ENCODE measurements at regions not wholly inside any gene's neighbourhood (a gene's known extent, or its start where the extent isn't known, plus 50 kb on each side); places are given as distances from the start of the nearest gene placed in this dataset.

DNA sequence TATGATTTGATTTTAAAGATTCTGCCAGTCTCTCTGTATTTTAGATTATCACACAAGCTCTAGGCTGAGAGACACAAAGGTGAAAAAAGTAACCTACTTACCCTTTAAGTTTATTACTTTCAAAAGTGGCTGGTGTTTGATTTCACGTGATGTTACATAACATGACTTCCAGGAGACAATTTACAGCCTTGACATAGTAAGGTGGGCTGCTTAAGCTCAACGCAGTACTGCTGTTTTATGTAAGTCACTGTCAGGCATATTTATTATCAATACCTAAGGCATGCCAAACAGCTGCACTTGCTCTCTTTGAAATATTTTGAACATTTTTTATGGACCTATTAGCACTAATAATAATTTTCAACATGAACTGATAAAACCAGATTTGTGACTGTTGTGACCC lies 451.5 kb upstream of the FAM241A start:
- TF ChIP-seq, protein P1, sequence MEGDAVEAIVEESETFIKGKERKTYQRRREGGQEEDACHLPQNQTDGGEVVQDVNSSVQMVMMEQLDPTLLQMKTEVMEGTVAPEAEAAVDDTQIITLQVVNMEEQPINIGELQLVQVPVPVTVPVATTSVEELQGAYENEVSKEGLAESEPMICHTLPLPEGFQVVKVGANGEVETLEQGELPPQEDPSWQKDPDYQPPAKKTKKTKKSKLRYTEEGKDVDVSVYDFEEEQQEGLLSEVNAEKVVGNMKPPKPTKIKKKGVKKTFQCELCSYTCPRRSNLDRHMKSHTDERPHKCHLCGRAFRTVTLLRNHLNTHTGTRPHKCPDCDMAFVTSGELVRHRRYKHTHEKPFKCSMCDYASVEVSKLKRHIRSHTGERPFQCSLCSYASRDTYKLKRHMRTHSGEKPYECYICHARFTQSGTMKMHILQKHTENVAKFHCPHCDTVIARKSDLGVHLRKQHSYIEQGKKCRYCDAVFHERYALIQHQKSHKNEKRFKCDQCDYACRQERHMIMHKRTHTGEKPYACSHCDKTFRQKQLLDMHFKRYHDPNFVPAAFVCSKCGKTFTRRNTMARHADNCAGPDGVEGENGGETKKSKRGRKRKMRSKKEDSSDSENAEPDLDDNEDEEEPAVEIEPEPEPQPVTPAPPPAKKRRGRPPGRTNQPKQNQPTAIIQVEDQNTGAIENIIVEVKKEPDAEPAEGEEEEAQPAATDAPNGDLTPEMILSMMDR (IDR thresholded peaks at IDR 0.05), result no peak
- TF ChIP-seq POLR2A (IDR thresholded peaks at IDR 0.05), result no peak
- DNase-seq, result no peak
- Histone ChIP-seq H3K36me3 (no peaks in the 10 kb centered on the region), H3K4me1 (peaks cover 0 to 6% (median 3%) of the 10 kb centered on the region in 4 donors), H3K4me3 (no peak overlapping the region), H3K27me3 (no peaks in the 10 kb centered on the region), H3K27ac (no peak overlapping the region), H3K9me3 (no peaks in the 10 kb centered on the region)
- intact Hi-C loops (cut with DNase I), result no loop called here
- 53% methylated on average over 2 of the region's 2 CpGs for WGBS (ENCODE audit: insufficient coverage, low coverage, low lambda C conversion rate, missing lambda C conversion rate)
- ATAC-seq, result no peak

DNA sequence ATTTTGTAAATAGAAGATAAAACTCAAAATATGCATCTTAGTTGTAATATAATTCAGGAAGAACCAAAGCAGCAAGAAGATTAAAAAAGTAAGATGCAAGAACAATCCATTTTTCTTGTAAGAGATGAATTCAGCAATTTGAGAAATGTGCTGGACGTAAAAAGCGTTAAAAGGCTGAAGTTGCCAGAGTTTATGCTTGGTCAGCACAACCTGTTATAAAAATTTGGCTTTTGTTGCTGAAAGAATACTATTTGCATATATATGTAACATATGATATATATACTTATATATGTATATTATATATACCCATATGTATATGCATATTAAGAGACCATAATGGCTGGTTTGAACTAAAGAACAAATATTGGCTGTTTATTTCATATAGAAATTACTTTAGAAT lies 449.6 kb upstream of the FAM241A start:
- Histone ChIP-seq H3K4me1 (no peaks in the 10 kb centered on the region), H3K36me3 (no peaks in the 10 kb centered on the region), H3K9me3 (no peaks in the 10 kb centered on the region), H3K4me3 (no peak overlapping the region), H3K27me3 (no peaks in the 10 kb centered on the region), H3K27ac (no peak overlapping the region)
- no peak for TF ChIP-seq POLR2A (IDR thresholded peaks at IDR 0.05)
- TF ChIP-seq, protein P1 (IDR thresholded peaks at IDR 0.05), result no peak
- no peak for DNase-seq
- intact Hi-C loops (cut with DNase I), result no loop called here
- ATAC-seq, result no peak
- WGBS (ENCODE audit: insufficient coverage, low coverage, low lambda C conversion rate, missing lambda C conversion rate), result 90% methylated on average over 2 of the region's 2 CpGs

DNA sequence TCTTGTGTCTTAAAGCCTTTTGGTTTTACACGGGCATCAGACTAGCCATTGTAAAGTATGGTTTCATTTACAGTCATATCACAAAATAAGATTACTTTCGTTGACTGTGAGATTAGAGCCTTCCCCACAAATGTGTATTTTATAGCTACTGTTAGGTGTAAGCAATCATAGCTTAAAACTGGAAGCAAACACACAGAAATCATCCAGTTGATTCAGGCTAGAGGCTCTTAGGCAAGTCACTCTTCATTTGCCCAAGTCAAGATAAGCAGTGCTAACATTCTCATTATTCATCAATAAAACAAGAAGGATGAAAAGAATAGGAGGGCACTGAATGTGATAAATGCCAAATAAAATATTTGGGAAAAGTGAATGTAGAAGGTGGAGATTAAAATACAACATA lies 448.7 kb upstream of the FAM241A start:
- DNase-seq (no peak), ATAC-seq (no peak)
- no peak overlapping the region for H3K4me3 ChIP-seq
- H3K27me3 ChIP-seq, result no peaks in the 10 kb centered on the region
- no peaks in the 10 kb centered on the region for H3K9me3 ChIP-seq
- H3K36me3 ChIP-seq, result no peaks in the 10 kb centered on the region
- H3K27ac ChIP-seq, result no peak overlapping the region
- intact Hi-C loops (cut with DNase I), result no loop called here
- no peaks in the 10 kb centered on the region for H3K4me1 ChIP-seq
- WGBS (ENCODE audit: insufficient coverage, low coverage, low lambda C conversion rate, missing lambda C conversion rate), result 21% methylated on average over 2 of the region's 2 CpGs
- TF ChIP-seq, protein P1 (IDR thresholded peaks at IDR 0.05), result no peak
- no peak for TF ChIP-seq POLR2A (IDR thresholded peaks at IDR 0.05)

DNA sequence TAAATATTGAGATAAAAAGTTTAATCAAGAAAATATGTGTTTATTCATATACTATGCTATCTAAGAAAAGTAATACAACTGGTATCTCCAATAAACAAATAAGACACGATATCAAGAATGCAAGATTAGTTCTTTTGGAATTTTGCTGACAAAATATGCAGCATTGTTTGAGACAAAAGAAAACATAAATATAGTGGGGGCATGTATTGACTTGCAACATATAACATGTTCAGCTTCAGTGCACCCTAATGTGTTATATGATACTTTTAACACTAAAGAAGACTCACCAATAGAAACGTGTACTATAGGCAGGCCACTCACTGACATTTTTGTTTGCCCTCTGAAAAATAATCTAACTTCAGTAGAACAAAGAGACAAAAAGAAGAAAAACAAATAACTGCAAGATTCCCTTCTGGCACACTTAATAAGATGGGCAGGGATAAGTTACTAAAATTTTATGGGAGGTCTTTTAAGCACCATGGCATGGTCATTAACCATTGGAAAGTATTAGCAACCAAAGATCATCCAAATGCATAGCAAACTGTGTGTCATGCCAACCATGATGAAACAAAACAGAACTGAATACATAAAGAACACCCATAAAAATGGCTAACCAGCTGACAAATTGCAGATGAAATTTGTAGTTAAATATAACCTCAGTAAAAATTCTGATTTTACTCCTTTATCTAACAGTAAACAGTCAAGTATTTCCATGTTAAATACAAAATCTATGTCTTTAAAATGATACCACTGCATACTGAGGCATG lies 447.9 kb upstream of the FAM241A start:
- Histone ChIP-seq H3K4me1 (no peaks in the 10 kb centered on the region), H3K4me3 (no peak overlapping the region), H3K36me3 (no peaks in the 10 kb centered on the region), H3K27me3 (no peaks in the 10 kb centered on the region), H3K9me3 (no peaks in the 10 kb centered on the region), H3K27ac (no peak overlapping the region)
- 41% methylated on average over 2 of the region's 2 CpGs for WGBS (ENCODE audit: insufficient coverage, low coverage, low lambda C conversion rate, missing lambda C conversion rate)
- DNase-seq (no peak), ATAC-seq (no peak)
- TF ChIP-seq, protein P1 (IDR thresholded peaks at IDR 0.05), result no peak
- no peak for TF ChIP-seq POLR2A (IDR thresholded peaks at IDR 0.05)
- intact Hi-C loops (cut with DNase I), result no loop called here

DNA sequence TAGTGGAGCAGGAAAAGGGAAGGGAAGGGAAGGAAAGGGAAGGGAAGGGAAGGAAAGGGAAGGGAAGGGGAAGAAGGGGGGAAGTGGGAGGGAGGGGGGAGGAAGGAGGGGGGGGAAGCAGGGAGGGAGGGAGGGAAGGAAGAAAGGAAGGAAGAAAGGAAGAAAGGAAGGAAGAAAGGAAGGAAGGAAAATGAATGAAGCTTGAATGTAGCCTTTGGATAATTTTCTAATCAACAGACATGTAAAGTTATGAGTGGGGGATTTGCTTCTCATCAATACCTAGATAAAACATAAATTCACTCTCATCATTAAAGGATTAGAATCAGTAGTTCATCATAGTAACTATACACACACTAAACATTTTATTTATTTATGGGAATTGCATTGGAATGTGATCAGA lies 446.9 kb upstream of the FAM241A start:
- H3K4me3 ChIP-seq, result no peak overlapping the region
- no peaks in the 10 kb centered on the region for H3K27me3 ChIP-seq
- no peak overlapping the region for H3K27ac ChIP-seq
- DNase-seq, result no peak
- intact Hi-C loops (cut with DNase I), result no loop called here
- no peak for ATAC-seq
- TF ChIP-seq, protein P1 (IDR thresholded peaks at IDR 0.05), result no peak
- TF ChIP-seq POLR2A (IDR thresholded peaks at IDR 0.05), result no peak
- no peaks in the 10 kb centered on the region for H3K4me1 ChIP-seq
- H3K9me3 ChIP-seq, result no peaks in the 10 kb centered on the region
- H3K36me3 ChIP-seq, result no peaks in the 10 kb centered on the region

Measured in right lobe of liver (tissue), 6 donors.